ENCODE measurements at regions not wholly inside any gene's neighbourhood (a gene's known extent, or its start where the extent isn't known, plus 50 kb on each side); places are given as distances from the start of the nearest gene placed in this dataset.

DNA sequence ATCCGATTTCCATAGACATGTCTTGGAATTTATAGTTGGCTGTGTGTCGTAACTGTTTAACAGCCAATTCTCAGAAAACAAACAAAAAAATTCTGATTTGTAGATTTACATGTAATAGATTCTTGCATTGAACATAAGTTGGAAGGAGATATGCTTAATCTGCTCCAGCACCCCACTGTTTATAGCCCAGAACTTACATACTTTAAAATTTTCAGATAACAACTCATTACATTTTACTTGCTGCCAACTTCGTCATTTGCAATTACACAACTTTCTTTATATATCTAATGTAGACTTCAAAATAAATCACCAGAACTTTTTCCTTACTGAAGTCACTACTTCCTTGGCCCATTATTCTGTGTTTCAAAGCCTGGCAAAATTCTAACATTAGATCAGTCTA lies 472.3 kb upstream of the EYS start:
- Histone ChIP-seq H4K20me1 (replicated peaks; ENCODE audit: control insufficient read depth, insufficient read depth, low read length) (no peaks in the 10 kb centered on the region), H3K9me3 (replicated peaks; ENCODE audit: control insufficient read depth, insufficient read depth, low read depth, low read length) (no peaks in the 10 kb centered on the region), H3K27ac (ENCODE audit: extremely low read depth, low read depth, low read length) (no peak overlapping the region), H2AFZ (ENCODE audit: low read depth, low read length) (no peak overlapping the region), H3K4me2 (ENCODE audit: insufficient read depth, low read length) (no peak overlapping the region), H3K9me1 (ENCODE audit: control insufficient read depth, insufficient read depth, low read length) (no peaks in the 10 kb centered on the region), H3K4me3 (no peak overlapping the region), H3K9ac (ENCODE audit: insufficient read depth in 1 of 2, low read depth in 2 of 2, low read length in 2 of 2) (no peak overlapping the region), H3K27me3 (ENCODE audit: control insufficient read depth in 2 of 2, insufficient read depth in 2 of 2, low read length in 2 of 2) (no peaks in the 10 kb centered on the region), H3K4me1 (replicated peaks in 1 of 2; ENCODE audit: control insufficient read depth in 2 of 2, insufficient read depth in 2 of 2, low read length in 2 of 2) (no peaks in the 10 kb centered on the region), H3K79me2 (ENCODE audit: control insufficient read depth, insufficient read depth, low read length) (no peaks in the 10 kb centered on the region), H3K36me3 (ENCODE audit: control insufficient read depth, insufficient read depth, low read length) (no peaks in the 10 kb centered on the region)
- no peak for FAIRE-seq
- BruUV-seq (replicated peaks): no TSS peak
- DNase-seq (ENCODE audit: extremely low read depth in 1 of 4, low spot score in 3 of 4): no peak
- in situ Hi-C loops (cut with MboI): no loop called here
- intact Hi-C loops (cut with micrococcal nuclease): no loop called here
- ChIA-PET POLR2A (no interaction called here), CTCF (ENCODE audit: low intra/inter-chr PET ratio) (no interaction called here)
- 0% methylated on average over 3 of the region's 3 CpGs for WGBS (ENCODE audit: insufficient coverage, low coverage, missing lambda C conversion rate)
- ATAC-seq: no peak
- no peak for TF ChIP-seq PHF8 (IDR thresholded peaks at IDR 0.05; ENCODE audit: borderline replicate concordance, low read length)
- TF ChIP-seq ZNF699 (CRISPR knock-in tag; IDR thresholded peaks at IDR 0.05; ENCODE audit: insufficient replicate concordance): no peak
- TF ChIP-seq ARID2 (IDR thresholded peaks at IDR 0.05): no peak
- TF ChIP-seq PPARD (CRISPR knock-in tag; IDR thresholded peaks at IDR 0.05): no peak
- TF ChIP-seq, protein P1, sequence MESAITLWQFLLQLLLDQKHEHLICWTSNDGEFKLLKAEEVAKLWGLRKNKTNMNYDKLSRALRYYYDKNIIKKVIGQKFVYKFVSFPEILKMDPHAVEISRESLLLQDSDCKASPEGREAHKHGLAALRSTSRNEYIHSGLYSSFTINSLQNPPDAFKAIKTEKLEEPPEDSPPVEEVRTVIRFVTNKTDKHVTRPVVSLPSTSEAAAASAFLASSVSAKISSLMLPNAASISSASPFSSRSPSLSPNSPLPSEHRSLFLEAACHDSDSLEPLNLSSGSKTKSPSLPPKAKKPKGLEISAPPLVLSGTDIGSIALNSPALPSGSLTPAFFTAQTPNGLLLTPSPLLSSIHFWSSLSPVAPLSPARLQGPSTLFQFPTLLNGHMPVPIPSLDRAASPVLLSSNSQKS (CRISPR knock-in tag; IDR thresholded peaks at IDR 0.05): no peak
- TF ChIP-seq CHD4 (IDR thresholded peaks at IDR 0.05; ENCODE audit: insufficient read depth, insufficient replicate concordance, low read depth, low read length, poor library complexity, severe bottlenecking): no peak
- no peak for TF ChIP-seq DDX20 (tag; IDR thresholded peaks at IDR 0.05; ENCODE audit: low read depth)
- TF ChIP-seq MTA2 (IDR thresholded peaks at IDR 0.05; ENCODE audit: low read depth): no peak
- no peak for TF ChIP-seq CC2D1A (IDR thresholded peaks at IDR 0.05)
- TF ChIP-seq, protein P2, sequence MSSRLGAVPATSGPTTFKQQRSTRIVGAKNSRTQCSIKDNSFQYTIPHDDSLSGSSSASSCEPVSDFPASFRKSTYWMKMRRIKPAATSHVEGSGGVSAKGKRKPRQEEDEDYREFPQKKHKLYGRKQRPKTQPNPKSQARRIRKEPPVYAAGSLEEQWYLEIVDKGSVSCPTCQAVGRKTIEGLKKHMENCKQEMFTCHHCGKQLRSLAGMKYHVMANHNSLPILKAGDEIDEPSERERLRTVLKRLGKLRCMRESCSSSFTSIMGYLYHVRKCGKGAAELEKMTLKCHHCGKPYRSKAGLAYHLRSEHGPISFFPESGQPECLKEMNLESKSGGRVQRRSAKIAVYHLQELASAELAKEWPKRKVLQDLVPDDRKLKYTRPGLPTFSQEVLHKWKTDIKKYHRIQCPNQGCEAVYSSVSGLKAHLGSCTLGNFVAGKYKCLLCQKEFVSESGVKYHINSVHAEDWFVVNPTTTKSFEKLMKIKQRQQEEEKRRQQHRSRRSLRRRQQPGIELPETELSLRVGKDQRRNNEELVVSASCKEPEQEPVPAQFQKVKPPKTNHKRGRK (tag; IDR thresholded peaks at IDR 0.05): no peak
- TF ChIP-seq NR2C1 (IDR thresholded peaks at IDR 0.05): no peak
- no peak for TF ChIP-seq NR2C1 (tag; IDR thresholded peaks at IDR 0.05)
- TF ChIP-seq SAFB (IDR thresholded peaks at IDR 0.05; ENCODE audit: borderline replicate concordance, low read depth, low read length): no peak
- no peak for TF ChIP-seq FOXA3 (CRISPR knock-in tag; conservative IDR thresholded peaks at IDR 0.05 in 1 of 2, IDR thresholded peaks at IDR 0.05 in 1 of 2)
- TF ChIP-seq ZNF253 (CRISPR knock-in tag; conservative IDR thresholded peaks at IDR 0.05): no peak
- TF ChIP-seq, protein P3, sequence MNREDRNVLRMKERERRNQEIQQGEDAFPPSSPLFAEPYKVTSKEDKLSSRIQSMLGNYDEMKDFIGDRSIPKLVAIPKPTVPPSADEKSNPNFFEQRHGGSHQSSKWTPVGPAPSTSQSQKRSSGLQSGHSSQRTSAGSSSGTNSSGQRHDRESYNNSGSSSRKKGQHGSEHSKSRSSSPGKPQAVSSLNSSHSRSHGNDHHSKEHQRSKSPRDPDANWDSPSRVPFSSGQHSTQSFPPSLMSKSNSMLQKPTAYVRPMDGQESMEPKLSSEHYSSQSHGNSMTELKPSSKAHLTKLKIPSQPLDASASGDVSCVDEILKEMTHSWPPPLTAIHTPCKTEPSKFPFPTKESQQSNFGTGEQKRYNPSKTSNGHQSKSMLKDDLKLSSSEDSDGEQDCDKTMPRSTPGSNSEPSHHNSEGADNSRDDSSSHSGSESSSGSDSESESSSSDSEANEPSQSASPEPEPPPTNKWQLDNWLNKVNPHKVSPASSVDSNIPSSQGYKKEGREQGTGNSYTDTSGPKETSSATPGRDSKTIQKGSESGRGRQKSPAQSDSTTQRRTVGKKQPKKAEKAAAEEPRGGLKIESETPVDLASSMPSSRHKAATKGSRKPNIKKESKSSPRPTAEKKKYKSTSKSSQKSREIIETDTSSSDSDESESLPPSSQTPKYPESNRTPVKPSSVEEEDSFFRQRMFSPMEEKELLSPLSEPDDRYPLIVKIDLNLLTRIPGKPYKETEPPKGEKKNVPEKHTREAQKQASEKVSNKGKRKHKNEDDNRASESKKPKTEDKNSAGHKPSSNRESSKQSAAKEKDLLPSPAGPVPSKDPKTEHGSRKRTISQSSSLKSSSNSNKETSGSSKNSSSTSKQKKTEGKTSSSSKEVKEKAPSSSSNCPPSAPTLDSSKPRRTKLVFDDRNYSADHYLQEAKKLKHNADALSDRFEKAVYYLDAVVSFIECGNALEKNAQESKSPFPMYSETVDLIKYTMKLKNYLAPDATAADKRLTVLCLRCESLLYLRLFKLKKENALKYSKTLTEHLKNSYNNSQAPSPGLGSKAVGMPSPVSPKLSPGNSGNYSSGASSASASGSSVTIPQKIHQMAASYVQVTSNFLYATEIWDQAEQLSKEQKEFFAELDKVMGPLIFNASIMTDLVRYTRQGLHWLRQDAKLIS (CRISPR knock-in tag; IDR thresholded peaks at IDR 0.05): no peak
- no peak for TF ChIP-seq SP1 (CRISPR knock-in tag; IDR thresholded peaks at IDR 0.05)

Data from K562 (cell line).